ENCODE measurements at regions not wholly inside any gene's neighbourhood (a gene's known extent, or its start where the extent isn't known, plus 50 kb on each side); places are given as distances from the start of the nearest gene placed in this dataset.

DNA sequence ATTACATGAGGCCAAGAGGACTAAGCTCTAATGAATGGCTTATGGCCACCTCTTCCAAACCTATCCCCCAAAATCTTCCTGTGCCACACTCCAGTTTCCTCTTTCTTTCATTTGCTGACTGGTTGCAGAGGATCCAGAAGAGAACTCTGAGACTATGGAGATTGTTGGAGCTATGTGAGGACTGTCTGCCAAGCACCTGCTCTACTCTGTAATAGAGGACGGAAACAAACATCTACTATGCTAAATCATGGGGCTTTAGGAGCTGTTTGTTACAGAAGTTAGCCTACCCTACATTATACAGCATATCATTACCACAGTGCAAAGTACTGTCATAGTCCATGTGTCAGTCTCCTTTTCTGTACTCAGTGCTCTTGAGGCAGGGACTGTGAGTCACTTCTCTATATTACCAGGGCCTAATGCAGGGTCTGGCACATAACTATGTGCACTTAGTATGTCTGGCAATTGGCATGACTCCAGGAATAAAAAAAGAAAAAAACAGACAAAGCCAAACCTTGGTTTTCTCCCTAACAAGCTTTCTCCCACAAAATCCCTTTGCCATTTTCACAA is 95.1 kb downstream of the RPAP3 start:
- TF ChIP-seq, protein P1, sequence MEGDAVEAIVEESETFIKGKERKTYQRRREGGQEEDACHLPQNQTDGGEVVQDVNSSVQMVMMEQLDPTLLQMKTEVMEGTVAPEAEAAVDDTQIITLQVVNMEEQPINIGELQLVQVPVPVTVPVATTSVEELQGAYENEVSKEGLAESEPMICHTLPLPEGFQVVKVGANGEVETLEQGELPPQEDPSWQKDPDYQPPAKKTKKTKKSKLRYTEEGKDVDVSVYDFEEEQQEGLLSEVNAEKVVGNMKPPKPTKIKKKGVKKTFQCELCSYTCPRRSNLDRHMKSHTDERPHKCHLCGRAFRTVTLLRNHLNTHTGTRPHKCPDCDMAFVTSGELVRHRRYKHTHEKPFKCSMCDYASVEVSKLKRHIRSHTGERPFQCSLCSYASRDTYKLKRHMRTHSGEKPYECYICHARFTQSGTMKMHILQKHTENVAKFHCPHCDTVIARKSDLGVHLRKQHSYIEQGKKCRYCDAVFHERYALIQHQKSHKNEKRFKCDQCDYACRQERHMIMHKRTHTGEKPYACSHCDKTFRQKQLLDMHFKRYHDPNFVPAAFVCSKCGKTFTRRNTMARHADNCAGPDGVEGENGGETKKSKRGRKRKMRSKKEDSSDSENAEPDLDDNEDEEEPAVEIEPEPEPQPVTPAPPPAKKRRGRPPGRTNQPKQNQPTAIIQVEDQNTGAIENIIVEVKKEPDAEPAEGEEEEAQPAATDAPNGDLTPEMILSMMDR (IDR thresholded peaks at IDR 0.05; ENCODE audit: insufficient read depth, low read length, poor library complexity, severe bottlenecking): no peak
- TF ChIP-seq EZH2phosphoT487 (conservative IDR thresholded peaks at IDR 0.05; ENCODE audit: low read length): no peak
